K562 (cell line): ENCODE measurements at regions not wholly inside any gene's neighbourhood (a gene's known extent, or its start where the extent isn't known, plus 50 kb on each side); places are given as distances from the start of the nearest gene placed in this dataset.

Source experiments
- CEBPB ChIP-seq: fragments of 450-650 bp; IDR thresholded peaks from 2 replicates; pipeline ENCODE4 v1.6.1; 2016; ENCODE audit warnings: missing genetic modification characterization, missing compliant biosample characterization
- DMBX1 ChIP-seq: fragments of 250-450 bp; sonication (Bioruptor Pico); IDR thresholded peaks from 2 replicates; pipeline ENCODE4 v1.8.0; 2022; ENCODE audit warnings: inconsistent platforms, mild to moderate bottlenecking, moderate library complexity, borderline replicate concordance
- TGIF2 ChIP-seq: sonication (generic); formaldehyde crosslinking; IDR thresholded peaks from 2 replicates; pipeline ENCODE4 v1.8.1; 2022; ENCODE audit warnings: mild to moderate bottlenecking, missing genetic modification reagents, moderate library complexity
- ZNF263 ChIP-seq: sonication (generic); formaldehyde crosslinking; IDR thresholded peaks from 2 replicates; pipeline ENCODE4 v1.8.0; 2022; ENCODE audit warnings: mild to moderate bottlenecking, missing genetic modification reagents, borderline replicate concordance

- TF ChIP-seq CEBPB (tag) (no peak), ZNF263 (no peak), TGIF2 (CRISPR knock-in tag) (no peak), DMBX1 (CRISPR knock-in tag) (no peak)
Measured at GRCh38 chr13:106261450-106261849, 274.0 kb downstream of the EFNB2 start.
